GM12878 (cell line): ENCODE measurements at regions not wholly inside any gene's neighbourhood (a gene's known extent, or its start where the extent isn't known, plus 50 kb on each side); places are given as distances from the start of the nearest gene placed in this dataset.

Experiments used
- ATAC-seq: fragments of 200-7000 bp; cut with Tn5 transposase; 3 replicates; pipeline ENCODE4 v1.9.1; 2020; ENCODE audit warnings: mild to moderate bottlenecking, moderate library complexity
- BruUV-seq: library from RNA; stranded (reverse); fragments of 400-500 nt; replicated peaks from 2 replicates; lab custom pipeline; 2021; lab: Mats Ljungman, UMichigan
- CTCF ChIA-PET: fragments of 300-600 bp; sonication (Branson Sonifier 250); formaldehyde crosslinking; extraction: SDS; loops from one replicate; lab custom pipeline; 2021; ENCODE audit warnings: inconsistent platforms; lab: Yijun Ruan, JAX
- POLR2A ChIA-PET: fragments of 350-600 bp; formaldehyde crosslinking; extraction: SDS; loops from one replicate; lab custom pipeline; 2021; ENCODE audit warnings: inconsistent platforms; lab: Charles Lee
- RAD21 ChIA-PET: fragments of 300-600 bp; sonication (Branson Sonifier 250); formaldehyde crosslinking; loops from one replicate; lab custom pipeline; 2023; ENCODE audit warnings: antibody characterized with exemption; ENCODE audit not compliant: unreplicated experiment; lab: Charles Lee
- SMC1A ChIA-PET: fragments of 300-600 bp; sonication (Branson Sonifier 250); formaldehyde crosslinking; loops from one replicate; lab custom pipeline; 2023; ENCODE audit not compliant: unreplicated experiment, uncharacterized antibody; lab: Charles Lee
- DNase-seq: peaks from one replicate; pipeline ENCODE4 v3.0.0-alpha.2; 2011; ENCODE audit warnings: low read depth, low spot score
- FAIRE-seq: peaks from 3 replicates; lab custom pipeline; 2011; peaks lifted over from hg19 to GRCh38; lab: Jason Lieb, UNC
- H2AFZ ChIP-seq: 2 replicates; pipeline ENCODE4 v1.6.0; 2011; ENCODE audit warnings: low read depth, low read length, control low read depth; ENCODE audit not compliant: control insufficient read depth
- H3K27ac ChIP-seq: 2 replicates; pipeline ENCODE4 v1.5.1; 2011; ENCODE audit warnings: control low read depth; ENCODE audit not compliant: control insufficient read depth, insufficient read depth
- H3K27me3 ChIP-seq, 2 experiments: replicated peaks in 1 of 2; 2 replicates each; pipeline versions ENCODE4 v1.6.0 to v1.6.1; 2011; ENCODE audit warnings: low read length in 1 of 2; ENCODE audit not compliant: control insufficient read depth in 2 of 2, insufficient read depth in 2 of 2
- H3K36me3 ChIP-seq, 2 experiments: 2 replicates each; pipeline ENCODE4 v1.5.1; 2011; ENCODE audit warnings: low read length in 1 of 2; ENCODE audit not compliant: control insufficient read depth in 2 of 2, insufficient read depth in 2 of 2
- H3K4me1 ChIP-seq: 2 replicates; pipeline ENCODE4 v1.6.1; 2011; ENCODE audit warnings: mild to moderate bottlenecking, low read length, moderate library complexity, mixed read lengths; ENCODE audit not compliant: control insufficient read depth, insufficient read depth
- H3K4me2 ChIP-seq: 2 replicates; pipeline ENCODE4 v1.6.0; 2011; ENCODE audit warnings: control low read depth; ENCODE audit not compliant: control insufficient read depth, insufficient read depth
- H3K4me3 ChIP-seq: fragments of 200-600 bp; sonication (generic); 2 replicates; pipeline ENCODE4 v1.5.1; 2016
- H3K79me2 ChIP-seq: 2 replicates; pipeline ENCODE4 v1.6.0; 2011; ENCODE audit warnings: low read length; ENCODE audit not compliant: control insufficient read depth, insufficient read depth
- H3K9ac ChIP-seq: 2 replicates; pipeline ENCODE4 v1.8.0; 2011; ENCODE audit warnings: low read length, control low read depth, mixed read lengths; ENCODE audit not compliant: control insufficient read depth, insufficient read depth
- H3K9me3 ChIP-seq: replicated peaks from 3 replicates; pipeline ENCODE4 v1.5.1; 2011; ENCODE audit warnings: mild to moderate bottlenecking, low read length; ENCODE audit not compliant: control insufficient read depth, insufficient read depth
- H4K20me1 ChIP-seq: 2 replicates; pipeline ENCODE4 v1.6.0; 2011; ENCODE audit not compliant: control insufficient read depth, insufficient read depth
- CBX3 ChIP-seq: fragments of 200-600 bp; sonication (generic); IDR thresholded peaks from 2 replicates; pipeline ENCODE4 v1.6.1; 2016; ENCODE audit warnings: low read depth, borderline replicate concordance
- CBX5 ChIP-seq: sonication (generic); IDR thresholded peaks from 2 replicates; pipeline ENCODE4 v1.6.1; 2016; ENCODE audit warnings: low read depth, moderate library complexity, mild to moderate bottlenecking, inconsistent platforms
- EGR1 ChIP-seq, 2 experiments: IDR thresholded peaks; 1 replicate in 1 of 2; 2 replicates in 1 of 2; pipeline ENCODE4 v1.6.1; 2011 to 2012; ENCODE audit warnings: low read depth in 2 of 2, low read length in 2 of 2, borderline replicate concordance in 1 of 2, mild to moderate bottlenecking in 1 of 2, moderate library complexity in 1 of 2
- FOXK2 ChIP-seq: fragments of 450-650 bp; IDR thresholded peaks from 2 replicates; pipeline ENCODE4 v1.6.1; 2017; ENCODE audit warnings: mild to moderate bottlenecking, moderate library complexity
- GABPA ChIP-seq: IDR thresholded peaks from 2 replicates; pipeline ENCODE4 v1.6.1; 2014; ENCODE audit warnings: antibody characterized with exemption, low read depth, mild to moderate bottlenecking, inconsistent platforms
- JUND ChIP-seq: IDR thresholded peaks from 2 replicates; pipeline ENCODE4 v1.6.1; 2012; ENCODE audit warnings: low read depth, mild to moderate bottlenecking, low read length, improper control_type of control experiment, moderate library complexity
- MYC ChIP-seq: IDR thresholded peaks from 2 replicates; pipeline ENCODE4 v1.6.1; 2011; ENCODE audit warnings: mild to moderate bottlenecking, low read length, moderate library complexity, inconsistent platforms; ENCODE audit not compliant: insufficient read depth, insufficient replicate concordance, insufficient read length, severe bottlenecking
- NFYA ChIP-seq: IDR thresholded peaks from 2 replicates; pipeline ENCODE4 v1.6.1; 2011; ENCODE audit warnings: low read depth, mild to moderate bottlenecking, low read length, improper control_type of control experiment, borderline replicate concordance
- RFX5 ChIP-seq: IDR thresholded peaks from 2 replicates; pipeline ENCODE4 v1.6.1; 2011; ENCODE audit warnings: low read depth, low read length, improper control_type of control experiment
- STAT1 ChIP-seq: fragments of 450-650 bp; conservative IDR thresholded peaks from 2 replicates; pipeline ENCODE4 v1.6.1; 2014; ENCODE audit warnings: antibody characterized with exemption, mild to moderate bottlenecking
- WRNIP1 ChIP-seq: IDR thresholded peaks from 2 replicates; pipeline ENCODE4 v1.6.1; 2011; ENCODE audit warnings: low read depth, low read length, improper control_type of control experiment, borderline replicate concordance
- YBX1 ChIP-seq: fragments of 450-650 bp; IDR thresholded peaks from 2 replicates; pipeline ENCODE4 v1.6.1; 2016; ENCODE audit warnings: antibody characterized with exemption
- WGBS: methylation state at CpG from one replicate; pipeline ENCODE4 v1.1.6; 2016; ENCODE audit warnings: low lambda C conversion rate; ENCODE audit not compliant: insufficient replicate concordance, insufficient coverage; ENCODE audit errors: missing lambda C conversion rate; 5-methylcytosine and 5-hydroxymethylcytosine counted together
- in situ Hi-C: fragments of 300-500 bp; cut with MboI; formaldehyde crosslinking; loops from 9 replicates; pipeline ENCODE4 v1.14.3; 2018; ENCODE audit warnings: mixed read lengths
- intact Hi-C: fragments of 100-400 bp; cut with micrococcal nuclease; formaldehyde crosslinking; loops from one replicate; pipeline ENCODE4 v1.14.2; 2022; ENCODE audit not compliant: unreplicated experiment
- TF ChIP-seq, protein P1 (sequence below): fragments of 450-650 bp; IDR thresholded peaks from 2 replicates; pipeline ENCODE4 v1.6.1; 2017; ENCODE audit warnings: mild to moderate bottlenecking, low read depth, inconsistent platforms; ENCODE audit not compliant: poor library complexity, severe bottlenecking
- TF ChIP-seq, protein P2 (sequence below): IDR thresholded peaks from 2 replicates; pipeline ENCODE4 v1.6.1; 2011; ENCODE audit warnings: mild to moderate bottlenecking, low read depth, low read length, moderate library complexity; ENCODE audit not compliant: insufficient replicate concordance

DNA sequence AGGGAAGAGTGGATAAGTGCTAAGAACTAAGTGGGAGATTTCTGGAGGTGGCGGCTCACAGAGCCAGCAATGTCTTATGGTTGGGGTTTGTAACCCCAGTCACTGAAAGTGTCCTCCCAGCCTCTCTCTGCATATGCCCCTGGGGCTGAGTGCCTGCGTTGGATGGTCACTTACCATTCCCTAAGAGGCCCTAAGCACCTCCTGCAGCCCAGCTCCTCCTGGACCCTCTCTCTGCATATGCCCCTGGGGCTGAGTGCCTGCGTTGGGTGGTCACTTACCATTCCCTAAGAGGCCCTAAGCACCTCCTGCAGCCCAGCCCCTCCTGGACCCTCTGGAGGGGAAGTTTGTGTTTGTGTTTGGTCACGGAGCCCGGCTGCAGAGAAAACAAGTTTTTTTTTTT lies 425.8 kb downstream of the TMEM121 start:
- RAD21 ChIA-PET, result no interaction called here
- ATAC-seq, result no peak
- Histone ChIP-seq H3K27me3 (no peaks in the 10 kb centered on the region), H2AFZ (no peak overlapping the region), H3K27ac (no peak overlapping the region), H3K9ac (no peak overlapping the region), H3K4me2 (no peak overlapping the region), H3K4me3 (no peak overlapping the region), H3K36me3 (no peaks in the 10 kb centered on the region), H3K4me1 (peaks cover 3% of the 10 kb centered on the region; the same call in 1 of the 2 replicates), H4K20me1 (no peaks in the 10 kb centered on the region), H3K9me3 (no peaks in the 10 kb centered on the region), H3K79me2 (no peaks in the 10 kb centered on the region)
- intact Hi-C loops, result no loop called here
- no peak for DNase-seq
- TF ChIP-seq STAT1 (no peak), WRNIP1 (no peak), CBX5 (no peak), CBX3 (no peak), YBX1 (no peak), FOXK2 (no peak), EGR1 (IDR thresholded peaks at IDR 0.05; ENCODE audit: borderline replicate concordance in 1 of 2, low read depth in 2 of 2, low read length in 2 of 2) (no peak), JUND (no peak), GABPA (no peak), NFYA (no peak), RFX5 (no peak), MYC (no peak)
- TF ChIP-seq, protein P1, sequence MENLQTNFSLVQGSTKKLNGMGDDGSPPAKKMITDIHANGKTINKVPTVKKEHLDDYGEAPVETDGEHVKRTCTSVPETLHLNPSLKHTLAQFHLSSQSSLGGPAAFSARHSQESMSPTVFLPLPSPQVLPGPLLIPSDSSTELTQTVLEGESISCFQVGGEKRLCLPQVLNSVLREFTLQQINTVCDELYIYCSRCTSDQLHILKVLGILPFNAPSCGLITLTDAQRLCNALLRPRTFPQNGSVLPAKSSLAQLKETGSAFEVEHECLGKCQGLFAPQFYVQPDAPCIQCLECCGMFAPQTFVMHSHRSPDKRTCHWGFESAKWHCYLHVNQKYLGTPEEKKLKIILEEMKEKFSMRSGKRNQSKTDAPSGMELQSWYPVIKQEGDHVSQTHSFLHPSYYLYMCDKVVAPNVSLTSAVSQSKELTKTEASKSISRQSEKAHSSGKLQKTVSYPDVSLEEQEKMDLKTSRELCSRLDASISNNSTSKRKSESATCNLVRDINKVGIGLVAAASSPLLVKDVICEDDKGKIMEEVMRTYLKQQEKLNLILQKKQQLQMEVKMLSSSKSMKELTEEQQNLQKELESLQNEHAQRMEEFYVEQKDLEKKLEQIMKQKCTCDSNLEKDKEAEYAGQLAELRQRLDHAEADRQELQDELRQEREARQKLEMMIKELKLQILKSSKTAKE, result no peak
- TF ChIP-seq, protein P2, sequence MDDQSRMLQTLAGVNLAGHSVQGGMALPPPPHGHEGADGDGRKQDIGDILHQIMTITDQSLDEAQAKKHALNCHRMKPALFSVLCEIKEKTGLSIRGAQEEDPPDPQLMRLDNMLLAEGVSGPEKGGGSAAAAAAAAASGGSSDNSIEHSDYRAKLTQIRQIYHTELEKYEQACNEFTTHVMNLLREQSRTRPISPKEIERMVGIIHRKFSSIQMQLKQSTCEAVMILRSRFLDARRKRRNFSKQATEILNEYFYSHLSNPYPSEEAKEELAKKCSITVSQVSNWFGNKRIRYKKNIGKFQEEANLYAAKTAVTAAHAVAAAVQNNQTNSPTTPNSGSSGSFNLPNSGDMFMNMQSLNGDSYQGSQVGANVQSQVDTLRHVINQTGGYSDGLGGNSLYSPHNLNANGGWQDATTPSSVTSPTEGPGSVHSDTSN, result no peak
- CTCF ChIA-PET, result no interaction called here
- no TSS peak for BruUV-seq
- in situ Hi-C loops, result no loop called here
- FAIRE-seq, result no peak
- POLR2A ChIA-PET, result no interaction called here
- SMC1A ChIA-PET, result no interaction called here
- WGBS, result no CpG with 5 or more reads among the region's 5 CpGs
